Esophagus muscularis mucosa (tissue), 4 donors: ENCODE measurements at regions not wholly inside any gene's neighbourhood (a gene's known extent, or its start where the extent isn't known, plus 50 kb on each side); places are given as distances from the start of the nearest gene placed in this dataset.
A peak's percentile ranks its signal among the peaks of the same experiment; 100 is the strongest.

Experiments
- DNase-seq: peaks from one replicate; pipeline ENCODE4 v3.0.0-alpha.2; 2017; ENCODE audit errors: extremely low spot score
- H3K27ac ChIP-seq, 4 donors: fragments of 200-600 bp; sonication (generic); replicated peaks in 1 of 4; 1 replicate in 3 of 4; 2 replicates in 1 of 4; pipeline ENCODE4 v1.5.1; 2016 to 2019; ENCODE audit warnings: mild to moderate bottlenecking in 1 of 4
- H3K27me3 ChIP-seq, 4 donors: fragments of 200-600 bp; sonication (generic); one replicate each; pipeline versions ENCODE4 v1.5.1 to v1.6.0; 2016 to 2019
- H3K36me3 ChIP-seq, 4 donors: fragments of 200-600 bp; sonication (generic); one replicate each; pipeline ENCODE4 v1.5.1; 2016 to 2019
- H3K4me1 ChIP-seq, 4 donors: fragments of 200-600 bp; sonication (generic); one replicate each; pipeline ENCODE4 v1.5.1; 2016 to 2019
- H3K4me3 ChIP-seq, 4 donors: fragments of 200-600 bp; sonication (generic); 1 replicate in 2 of 4; 2 replicates in 2 of 4; pipeline ENCODE4 v1.5.1; 2016 to 2019; ENCODE audit warnings: mild to moderate bottlenecking in 4 of 4, moderate library complexity in 1 of 4
- H3K9me3 ChIP-seq, 4 donors: fragments of 200-600 bp; sonication (generic); 1 replicate in 3 of 4; 2 replicates in 1 of 4; pipeline ENCODE4 v1.5.1; 2016 to 2019
- EP300 ChIP-seq: sonication (generic); formaldehyde crosslinking; IDR thresholded peaks from one replicate; pipeline ENCODE4 v1.6.1; 2017; ENCODE audit warnings: antibody characterized with exemption
- POLR2A ChIP-seq: fragments of 450-650 bp; IDR thresholded peaks from one replicate; pipeline ENCODE4 v1.6.1; 2017; ENCODE audit warnings: antibody characterized with exemption, moderate library complexity, mild to moderate bottlenecking, low read depth
- POLR2AphosphoS5 ChIP-seq, 2 donors: sonication (generic); formaldehyde crosslinking; IDR thresholded peaks; one replicate each; pipeline ENCODE4 v1.6.1; 2017; ENCODE audit warnings: antibody characterized with exemption in 2 of 2
- WGBS: methylation state at CpG from one replicate; pipeline ENCODE4 v1.1.5; 2018; 5-methylcytosine and 5-hydroxymethylcytosine counted together
- intact Hi-C: fragments of 100-400 bp; cut with DNase I; formaldehyde crosslinking; loops from one replicate; pipeline ENCODE4 v1.15.1; 2023
- TF ChIP-seq, protein P1 (sequence below), 3 experiments: fragments of 200-600 bp in 2 of 3; fragments of 450-650 bp in 1 of 3; sonication (generic) in 2 of 3; IDR thresholded peaks; one replicate each; pipeline ENCODE4 v1.5.1; 2017 to 2019; ENCODE audit warnings: antibody characterized with exemption in 3 of 3, mild to moderate bottlenecking in 2 of 3, moderate library complexity in 1 of 3

DNA sequence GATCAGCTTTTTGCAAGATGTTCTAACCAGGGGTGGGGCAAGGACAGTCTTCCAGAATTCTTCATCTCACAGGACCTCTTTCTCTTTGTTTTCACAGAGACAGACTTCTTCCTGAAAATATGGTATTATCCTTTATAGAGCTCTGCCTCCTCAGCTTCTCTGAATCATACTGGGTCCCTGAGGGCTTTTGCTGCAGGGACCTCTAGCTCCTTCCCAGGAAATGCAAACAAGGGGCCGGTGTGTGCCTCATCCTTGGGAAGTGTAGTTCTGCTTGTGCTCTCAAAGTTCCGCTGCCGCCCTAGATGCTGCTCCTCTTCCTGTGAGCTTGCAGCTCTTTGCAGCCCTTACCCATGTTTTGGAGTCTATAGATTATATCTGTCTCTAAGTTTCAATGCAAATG lies 99.5 kb upstream of the NPAS2 start:
- DNase-seq, result peak; percentile 74
- Histone ChIP-seq H3K9me3 (no peaks in the 10 kb centered on the region), H3K4me1 (no peaks in the 10 kb centered on the region), H3K27me3 (no peaks in the 10 kb centered on the region), H3K36me3 (no peaks in the 10 kb centered on the region), H3K4me3 (no peak overlapping the region), H3K27ac (no peak overlapping the region)
- TF ChIP-seq EP300 (no peak), POLR2AphosphoS5 (IDR thresholded peaks at IDR 0.05) (no peak), POLR2A (no peak)
- TF ChIP-seq, protein P1, sequence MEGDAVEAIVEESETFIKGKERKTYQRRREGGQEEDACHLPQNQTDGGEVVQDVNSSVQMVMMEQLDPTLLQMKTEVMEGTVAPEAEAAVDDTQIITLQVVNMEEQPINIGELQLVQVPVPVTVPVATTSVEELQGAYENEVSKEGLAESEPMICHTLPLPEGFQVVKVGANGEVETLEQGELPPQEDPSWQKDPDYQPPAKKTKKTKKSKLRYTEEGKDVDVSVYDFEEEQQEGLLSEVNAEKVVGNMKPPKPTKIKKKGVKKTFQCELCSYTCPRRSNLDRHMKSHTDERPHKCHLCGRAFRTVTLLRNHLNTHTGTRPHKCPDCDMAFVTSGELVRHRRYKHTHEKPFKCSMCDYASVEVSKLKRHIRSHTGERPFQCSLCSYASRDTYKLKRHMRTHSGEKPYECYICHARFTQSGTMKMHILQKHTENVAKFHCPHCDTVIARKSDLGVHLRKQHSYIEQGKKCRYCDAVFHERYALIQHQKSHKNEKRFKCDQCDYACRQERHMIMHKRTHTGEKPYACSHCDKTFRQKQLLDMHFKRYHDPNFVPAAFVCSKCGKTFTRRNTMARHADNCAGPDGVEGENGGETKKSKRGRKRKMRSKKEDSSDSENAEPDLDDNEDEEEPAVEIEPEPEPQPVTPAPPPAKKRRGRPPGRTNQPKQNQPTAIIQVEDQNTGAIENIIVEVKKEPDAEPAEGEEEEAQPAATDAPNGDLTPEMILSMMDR (IDR thresholded peaks at IDR 0.05), result no peak
- 72% methylated on average over 3 of the region's 3 CpGs for WGBS
- intact Hi-C loops, result no loop called here

DNA sequence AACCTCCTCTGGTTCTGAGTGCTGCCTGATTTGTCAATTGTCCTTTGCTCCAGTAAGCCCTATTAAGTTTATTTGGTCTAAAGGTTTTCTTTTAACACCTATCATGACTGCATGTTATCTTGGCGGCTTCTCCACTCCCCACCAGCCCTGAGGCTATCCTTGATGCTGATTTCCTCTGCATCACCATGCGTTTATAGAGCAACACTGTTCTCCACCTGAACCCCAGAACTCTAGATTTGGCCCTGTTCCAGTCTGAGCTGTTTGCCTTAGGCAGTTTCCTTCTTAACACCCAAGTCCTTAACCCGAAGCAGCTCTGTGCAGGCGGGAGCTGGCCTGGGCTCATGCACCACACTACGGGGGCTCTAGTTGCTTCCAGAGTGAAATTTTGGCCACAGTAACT lies 98.2 kb upstream of the NPAS2 start:
- H3K27ac ChIP-seq, result no peak overlapping the region
- H3K9me3 ChIP-seq, result no peaks in the 10 kb centered on the region
- no peak for TF ChIP-seq POLR2AphosphoS5 (IDR thresholded peaks at IDR 0.05)
- TF ChIP-seq, protein P1 (IDR thresholded peaks at IDR 0.05), result no peak
- no peak for TF ChIP-seq EP300
- TF ChIP-seq POLR2A, result no peak
- intact Hi-C loops, result no loop called here
- no peaks in the 10 kb centered on the region for H3K4me1 ChIP-seq
- 96% methylated on average over 5 of the region's 5 CpGs for WGBS
- peak; percentile 29 for DNase-seq
- H3K27me3 ChIP-seq, result no peaks in the 10 kb centered on the region
- H3K4me3 ChIP-seq, result no peak overlapping the region
- no peaks in the 10 kb centered on the region for H3K36me3 ChIP-seq

DNA sequence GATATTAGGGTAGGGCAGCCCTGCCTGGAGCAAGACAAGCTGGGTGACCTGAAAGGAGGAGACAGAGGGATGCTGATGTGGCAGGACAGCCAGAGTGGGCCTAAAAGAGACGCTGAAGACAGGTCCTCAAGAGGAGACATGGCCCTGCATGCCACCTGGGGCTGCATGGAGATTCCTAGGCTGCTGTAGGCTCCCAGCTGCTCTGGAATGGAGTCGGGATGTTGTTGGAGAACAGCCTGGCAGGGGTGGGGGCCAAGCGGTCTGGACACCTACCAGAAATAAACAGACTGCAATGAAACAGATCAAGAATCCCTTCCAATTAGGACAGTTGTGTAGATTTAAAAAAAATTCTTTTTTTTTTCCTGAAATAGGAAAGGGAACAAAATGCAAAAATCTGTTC lies 97.8 kb upstream of the NPAS2 start:
- H3K27ac ChIP-seq, result no peak overlapping the region

DNA sequence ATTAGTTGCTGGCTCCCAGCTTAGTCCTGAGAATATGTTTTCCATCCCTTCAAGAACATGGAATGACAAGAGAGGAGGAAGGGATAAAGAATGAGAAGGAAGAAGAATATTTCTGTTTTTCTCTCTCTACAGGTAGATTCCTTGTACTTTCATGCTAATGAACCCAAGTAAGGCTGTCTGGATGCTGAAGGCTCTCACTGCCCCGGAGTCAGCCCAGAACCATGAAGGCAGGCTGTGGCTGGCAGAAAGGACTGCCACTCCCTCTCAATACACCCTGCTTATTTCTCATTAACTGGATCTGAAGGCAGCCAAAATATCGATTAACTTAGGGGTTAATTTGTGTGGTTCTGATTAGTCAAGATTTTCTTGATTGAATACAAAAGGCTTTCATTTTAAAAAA lies 93.1 kb upstream of the NPAS2 start:
- intact Hi-C loops, result no loop called here

More for the DNA sequence above, 97.8 kb upstream of the NPAS2 start:
- no peaks in the 10 kb centered on the region for H3K36me3 ChIP-seq
- no peaks in the 10 kb centered on the region for H3K9me3 ChIP-seq
- H3K4me3 ChIP-seq, result no peak overlapping the region
- no peaks in the 10 kb centered on the region for H3K4me1 ChIP-seq
- intact Hi-C loops, result no loop called here
- no peaks in the 10 kb centered on the region for H3K27me3 ChIP-seq
- 72% methylated on average over 3 of the region's 3 CpGs for WGBS
- peak; percentile 78 for DNase-seq
- TF ChIP-seq POLR2A, result no peak
- no peak for TF ChIP-seq POLR2AphosphoS5 (IDR thresholded peaks at IDR 0.05)
- TF ChIP-seq EP300, result no peak
- TF ChIP-seq, protein P1 (IDR thresholded peaks at IDR 0.05), result no peak

More for the DNA sequence above, 93.1 kb upstream of the NPAS2 start:
- Histone ChIP-seq H3K27me3 (no peaks in the 10 kb centered on the region), H3K4me3 (no peak overlapping the region), H3K4me1 (no peaks in the 10 kb centered on the region), H3K27ac (no peak overlapping the region), H3K9me3 (no peaks in the 10 kb centered on the region), H3K36me3 (no peaks in the 10 kb centered on the region)
- DNase-seq, result peak; percentile 53
- TF ChIP-seq, protein P1 (IDR thresholded peaks at IDR 0.05), result no peak
- TF ChIP-seq POLR2AphosphoS5 (IDR thresholded peaks at IDR 0.05), result no peak
- TF ChIP-seq POLR2A, result no peak
- no peak for TF ChIP-seq EP300
- WGBS, result 66% methylated on average over 2 of the region's 2 CpGs
